NCI-H82 (cell line): ENCODE measurements at regions not wholly inside any gene's neighbourhood (a gene's known extent, or its start where the extent isn't known, plus 50 kb on each side); places are given as distances from the start of the nearest gene placed in this dataset.

Experiments used
- DNase-seq: peaks from one replicate; lab custom pipeline; 2025; lab: John Stamatoyannopoulos, UW

- no peak for DNase-seq
Observed at GRCh38 chr15:85307687-85308045, 72.7 kb upstream of the AKAP13 start.

GRCh38 chr15:85311647-85312046, 68.8 kb upstream of the AKAP13 start:
- DNase-seq, result no peak

- peak; percentile 88 for DNase-seq
Observed at GRCh38 chr15:85312486-85312885, 67.9 kb upstream of the AKAP13 start.

- no peak for DNase-seq
Observed at GRCh38 chr15:85312929-85313331, 67.5 kb upstream of the AKAP13 start.

- DNase-seq, result no peak
Observed at GRCh38 chr15:85313339-85313738, 67.1 kb upstream of the AKAP13 start.

- no peak for DNase-seq
Observed at GRCh38 chr15:85314146-85314545, 66.3 kb upstream of the AKAP13 start.

- no peak for DNase-seq
Observed at GRCh38 chr15:85314633-85315032, 65.8 kb upstream of the AKAP13 start.

- peak; percentile 39 for DNase-seq
Observed at GRCh38 chr15:85316244-85316934, 64.0 kb upstream of the AKAP13 start.

GRCh38 chr15:85318048-85318731, 62.2 kb upstream of the AKAP13 start:
- no peak for DNase-seq

- no peak for DNase-seq
Observed at GRCh38 chr15:85318732-85319076, 61.7 kb upstream of the AKAP13 start.

GRCh38 chr15:85324202-85324601, 56.2 kb upstream of the AKAP13 start:
- no peak for DNase-seq

- no peak for DNase-seq
Observed at GRCh38 chr15:85325834-85326233, 54.6 kb upstream of the AKAP13 start.

- DNase-seq, result no peak
Observed at GRCh38 chr15:85326291-85326690, 54.1 kb upstream of the AKAP13 start.

- no peak for DNase-seq
Observed at GRCh38 chr15:85327820-85328219, 52.6 kb upstream of the AKAP13 start.

- no peak for DNase-seq
Observed at GRCh38 chr15:85329561-85330422, 50.6 kb upstream of the AKAP13 start.
